Activated CD4-positive, alpha-beta T cell treated with anti-CD3 and anti-CD28 coated beads, Interleukin-2, amount 50 U/mL, for 16 hours (primary cell): ENCODE measurements at regions not wholly inside any gene's neighbourhood (a gene's known extent, or its start where the extent isn't known, plus 50 kb on each side); places are given as distances from the start of the nearest gene placed in this dataset.

Source experiments
- DNase-seq: peaks from one replicate; pipeline ENCODE4 v3.0.0-alpha.2; 2020

DNA sequence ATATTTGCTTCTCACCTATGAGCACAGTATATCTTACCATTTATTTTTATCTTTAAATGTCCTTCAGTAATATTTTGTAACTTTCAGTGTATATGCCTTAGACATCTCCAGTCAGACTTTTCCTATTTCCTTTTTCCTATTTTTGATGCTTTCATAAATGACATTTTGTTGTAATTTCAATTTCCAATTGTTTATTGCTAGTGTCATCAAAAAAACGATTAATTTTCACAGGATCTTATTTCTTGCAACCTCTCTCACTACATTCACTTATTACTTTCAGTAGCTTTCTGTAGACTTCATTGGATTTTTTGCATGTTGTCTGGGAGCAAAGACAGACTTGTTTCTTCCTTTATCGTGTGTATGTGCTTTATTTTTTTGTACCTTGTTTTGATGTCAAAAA, 602.4 kb downstream of the AJAP1 start:
- no peak for DNase-seq

DNA sequence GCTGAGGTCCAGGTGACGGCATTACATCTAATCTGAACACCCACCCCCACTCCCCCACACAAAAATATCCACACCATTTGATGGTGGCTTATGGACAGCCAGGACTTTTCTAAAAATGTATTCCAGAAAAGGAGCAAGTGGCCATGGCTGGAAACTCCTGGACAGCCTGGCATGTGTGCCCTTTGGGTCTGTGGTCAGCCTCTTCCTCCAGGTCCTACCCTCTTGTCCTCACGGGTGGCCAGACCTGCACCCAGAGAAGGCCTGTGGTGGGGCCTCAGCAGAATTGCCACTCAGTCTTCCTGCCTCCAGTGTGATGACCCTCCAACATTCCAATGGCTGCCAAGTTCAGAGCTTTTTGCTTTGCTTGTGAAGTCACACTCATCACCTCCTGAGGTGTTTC, 600.6 kb downstream of the AJAP1 start:
- no peak for DNase-seq

DNA sequence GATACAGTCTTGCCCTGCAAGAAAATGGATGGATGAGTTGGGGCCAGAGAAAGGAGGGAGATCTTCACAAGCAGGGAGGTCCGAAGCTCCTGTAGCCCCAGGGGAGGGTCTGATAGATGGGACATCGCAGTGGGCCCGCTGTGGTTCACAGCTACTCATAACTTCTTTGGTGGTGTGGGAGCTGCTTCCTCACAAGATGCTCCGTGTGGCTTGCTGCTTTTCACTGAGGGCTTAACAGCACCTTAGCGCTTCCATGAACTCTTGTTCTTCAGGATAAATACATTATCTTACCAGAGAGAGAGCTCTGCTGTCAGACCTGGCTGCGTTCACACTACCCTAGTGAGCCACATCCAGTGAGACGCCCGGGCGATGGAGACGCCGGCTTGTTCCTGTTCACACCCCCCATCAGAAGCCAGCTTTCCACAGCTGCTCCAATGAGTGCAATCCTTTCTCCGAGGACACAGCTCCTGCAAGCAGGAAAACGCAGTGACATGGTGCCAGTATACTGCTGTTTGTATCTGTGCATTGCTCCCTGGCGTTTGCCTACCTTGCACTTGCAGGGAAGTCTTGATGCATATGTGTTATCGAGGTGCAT, 599.8 kb downstream of the AJAP1 start:
- no peak for DNase-seq

DNA sequence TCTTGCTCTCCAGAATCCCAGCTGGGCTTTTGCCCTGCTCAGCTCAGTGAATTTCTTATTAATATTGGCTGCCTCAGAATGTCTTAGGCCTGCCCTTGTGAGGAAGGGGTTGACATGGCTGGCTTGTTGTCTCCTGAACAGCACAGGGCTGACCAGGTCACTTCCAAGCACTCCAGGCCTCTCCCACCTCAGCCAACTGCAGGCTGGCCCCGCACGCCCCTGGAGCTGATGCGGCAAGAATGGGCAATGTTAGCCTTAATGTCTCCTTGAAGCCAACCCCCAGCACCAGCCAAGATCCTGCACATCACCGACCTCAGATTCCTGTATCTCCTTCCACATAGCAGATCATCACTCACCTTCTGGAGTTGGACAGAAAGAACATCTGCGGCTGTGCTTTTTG, 598.6 kb downstream of the AJAP1 start:
- no peak for DNase-seq

DNA sequence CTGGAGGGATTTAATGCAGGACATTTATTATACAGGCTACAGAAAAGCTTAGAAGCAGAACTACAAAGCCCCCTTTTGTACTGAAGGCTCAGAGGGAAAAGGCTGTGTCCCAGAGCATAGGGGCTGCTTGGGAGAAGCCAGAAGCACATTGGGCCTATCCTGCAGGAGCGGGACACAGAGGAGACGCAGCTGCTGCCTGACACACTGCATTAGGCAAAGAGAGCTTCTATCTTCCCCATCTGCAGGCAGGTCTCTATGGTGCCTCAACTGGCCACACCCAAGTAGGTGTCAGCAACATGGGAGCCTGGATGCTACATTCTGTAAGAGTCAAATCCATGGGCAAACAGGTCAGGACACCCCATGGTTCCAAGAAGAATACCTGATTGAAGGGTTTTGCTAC, 595.9 kb downstream of the AJAP1 start:
- no peak for DNase-seq

DNA sequence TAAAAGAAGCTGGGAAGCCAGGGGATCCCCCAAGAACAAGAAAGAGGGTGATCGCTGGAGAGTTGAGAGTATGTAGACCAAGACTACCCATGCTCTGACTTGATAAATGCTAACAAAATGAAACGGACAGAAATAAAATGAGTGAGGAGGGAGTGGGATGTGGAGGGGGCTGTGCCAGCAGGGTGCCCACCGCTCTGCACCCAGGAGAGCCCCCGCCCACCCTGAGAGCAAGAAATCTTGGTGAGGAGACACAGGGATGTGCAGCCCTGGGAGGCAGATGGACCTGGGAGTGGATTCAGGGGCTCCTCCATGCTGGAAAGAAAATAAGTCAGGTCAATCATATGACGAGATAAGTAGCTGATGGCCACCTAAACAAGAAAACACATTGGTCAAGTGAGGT, 590.9 kb downstream of the AJAP1 start:
- no peak for DNase-seq

DNA sequence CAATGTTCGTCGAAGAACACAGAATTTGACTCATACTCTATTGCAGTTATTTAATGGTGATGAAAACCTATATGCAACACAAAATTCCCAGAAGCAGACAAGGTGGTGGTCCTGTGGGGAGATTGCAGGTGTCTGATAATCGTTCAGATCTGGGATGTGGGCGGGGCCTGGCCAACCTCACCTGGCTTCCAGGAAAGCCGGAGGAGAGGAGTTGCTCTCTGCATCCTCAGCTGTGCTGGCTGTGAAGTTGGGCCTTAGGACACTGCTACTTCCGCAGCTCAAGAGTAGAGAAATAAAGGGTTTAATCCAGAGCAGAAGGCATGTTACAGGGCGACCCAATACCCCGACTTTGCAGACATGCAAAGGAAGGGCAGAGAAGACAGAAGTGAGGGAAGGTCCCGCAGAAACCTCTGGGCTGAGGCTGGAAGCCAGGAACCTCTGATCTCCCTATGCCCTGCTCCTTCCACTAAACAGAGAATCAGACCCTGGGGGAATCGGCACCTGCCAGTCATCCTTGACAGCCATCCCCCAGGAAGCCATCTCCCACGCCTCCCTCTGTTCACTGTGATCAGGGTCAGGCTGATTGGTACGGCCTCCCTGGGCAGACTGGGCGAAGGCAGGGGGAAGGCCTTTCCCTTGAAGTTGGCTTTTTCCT, 590.3 kb downstream of the AJAP1 start:
- no peak for DNase-seq

DNA sequence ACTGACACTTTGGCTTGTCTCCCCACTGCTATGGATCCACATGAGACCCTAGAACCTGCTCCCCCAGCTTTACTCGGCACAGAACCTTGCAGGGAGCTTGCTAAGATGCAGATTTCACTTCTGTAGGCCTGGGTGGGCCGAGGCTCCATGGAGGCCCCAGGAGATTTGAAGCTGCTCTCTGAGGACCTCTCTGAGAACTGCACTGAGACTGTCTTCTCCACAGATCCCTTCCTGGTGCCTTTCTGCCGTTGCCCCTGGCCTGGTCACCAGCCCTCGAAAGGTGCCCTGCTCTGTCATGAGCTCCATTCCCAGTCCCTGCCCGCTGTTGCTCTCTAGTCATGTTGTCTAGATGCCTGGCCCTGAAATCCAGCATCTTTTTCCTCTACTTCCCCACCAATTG, 588.4 kb downstream of the AJAP1 start:
- no peak for DNase-seq

DNA sequence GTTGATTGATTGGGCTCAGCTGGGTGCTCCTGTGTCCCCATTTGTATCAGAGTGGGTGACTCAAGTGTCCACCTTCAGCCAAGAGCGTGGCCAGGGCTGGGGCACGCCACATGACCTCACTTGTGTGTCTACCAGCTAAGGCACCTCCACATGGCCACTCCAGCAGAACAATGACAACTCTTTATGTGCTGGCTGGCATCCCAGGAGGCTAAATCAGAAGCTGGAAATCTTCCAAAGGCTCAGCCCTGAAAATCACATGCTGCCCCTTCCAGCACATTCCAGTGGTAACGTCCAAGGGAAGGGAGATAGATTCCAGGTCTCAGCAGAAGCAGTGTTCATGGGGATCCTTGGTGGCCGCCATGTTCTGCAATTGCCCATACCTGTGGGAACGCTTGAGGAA, 585.5 kb downstream of the AJAP1 start:
- no peak for DNase-seq

DNA sequence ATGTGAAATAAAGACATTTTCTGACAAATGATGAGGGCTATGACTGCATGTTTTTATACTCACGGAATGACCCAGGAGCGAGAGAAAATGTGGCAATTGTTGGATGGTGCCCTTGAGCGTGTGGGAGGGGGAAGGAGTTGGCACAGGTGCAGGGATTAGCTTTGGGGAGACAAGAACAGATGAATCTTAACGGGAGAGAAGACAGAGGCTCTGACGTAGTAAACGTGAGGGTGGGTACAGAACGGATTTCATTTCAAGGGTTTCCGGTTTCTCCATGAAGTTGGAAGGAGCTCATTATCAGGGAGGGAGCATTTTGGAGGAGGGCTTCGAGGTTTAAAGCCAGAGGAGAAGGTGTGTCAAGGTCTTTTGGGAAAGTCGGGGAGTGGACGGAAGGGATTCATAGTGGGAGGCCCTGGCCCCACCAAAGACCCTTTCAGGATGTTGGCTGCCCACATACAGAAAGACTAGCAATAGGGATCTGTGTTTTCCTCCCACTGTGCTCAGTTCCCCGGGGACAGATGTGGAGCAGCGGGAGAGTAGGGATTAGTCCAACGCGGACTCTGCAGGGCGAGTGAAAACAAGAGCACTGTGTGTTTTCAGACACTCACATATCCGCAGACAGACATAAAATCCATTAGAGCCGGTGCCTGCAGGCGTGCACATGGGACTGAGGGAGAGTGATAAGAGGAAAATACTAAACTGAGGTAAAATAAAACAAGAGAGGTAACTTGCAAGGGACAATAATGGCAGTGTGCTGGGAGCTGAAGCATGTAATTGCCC, 584.1 kb downstream of the AJAP1 start:
- no peak for DNase-seq

DNA sequence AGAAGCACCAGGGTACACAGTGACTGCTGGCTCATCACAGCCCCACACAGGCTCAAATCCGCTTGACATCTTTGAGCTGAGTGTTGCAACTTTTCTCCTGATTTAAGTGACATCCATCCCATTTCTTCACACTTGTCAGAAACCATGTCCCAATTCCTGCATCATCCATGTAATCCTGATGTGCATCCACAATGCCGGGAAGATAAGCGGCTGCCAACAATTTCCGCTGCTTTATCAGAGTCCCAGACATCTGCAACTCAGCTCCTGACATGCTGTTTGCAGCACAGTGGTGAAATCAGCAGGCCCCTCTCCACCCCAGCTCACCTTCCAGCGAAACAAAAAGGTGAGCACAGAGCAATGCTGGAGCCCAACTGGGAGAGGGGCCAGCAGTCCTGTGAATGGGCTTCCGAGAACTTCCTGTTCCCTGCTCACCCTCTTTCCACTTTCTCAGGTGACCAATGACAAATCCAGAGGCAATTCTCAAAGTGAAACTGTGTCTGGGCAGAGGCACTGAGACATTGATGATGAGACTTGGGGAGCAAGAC, 581.0 kb downstream of the AJAP1 start:
- DNase-seq = no peak

DNA sequence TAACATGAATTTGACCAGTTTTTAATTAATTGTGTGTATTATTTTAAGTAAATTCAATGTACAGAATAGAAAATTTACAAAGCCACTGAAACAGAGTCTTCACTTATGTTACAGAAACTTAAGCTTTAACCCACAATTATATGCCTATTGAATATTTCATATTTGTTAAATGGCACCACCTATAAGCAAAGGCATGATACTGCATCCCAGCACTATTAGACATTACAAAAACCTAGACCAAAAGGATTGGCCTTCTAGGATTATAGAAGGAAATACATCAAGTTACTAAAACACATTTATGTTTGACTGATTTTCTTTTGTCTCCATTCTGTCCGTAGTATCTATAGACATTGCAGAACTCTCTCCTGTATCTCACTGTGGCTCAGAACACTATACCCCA, 578.1 kb downstream of the AJAP1 start:
- DNase-seq = no peak

DNA sequence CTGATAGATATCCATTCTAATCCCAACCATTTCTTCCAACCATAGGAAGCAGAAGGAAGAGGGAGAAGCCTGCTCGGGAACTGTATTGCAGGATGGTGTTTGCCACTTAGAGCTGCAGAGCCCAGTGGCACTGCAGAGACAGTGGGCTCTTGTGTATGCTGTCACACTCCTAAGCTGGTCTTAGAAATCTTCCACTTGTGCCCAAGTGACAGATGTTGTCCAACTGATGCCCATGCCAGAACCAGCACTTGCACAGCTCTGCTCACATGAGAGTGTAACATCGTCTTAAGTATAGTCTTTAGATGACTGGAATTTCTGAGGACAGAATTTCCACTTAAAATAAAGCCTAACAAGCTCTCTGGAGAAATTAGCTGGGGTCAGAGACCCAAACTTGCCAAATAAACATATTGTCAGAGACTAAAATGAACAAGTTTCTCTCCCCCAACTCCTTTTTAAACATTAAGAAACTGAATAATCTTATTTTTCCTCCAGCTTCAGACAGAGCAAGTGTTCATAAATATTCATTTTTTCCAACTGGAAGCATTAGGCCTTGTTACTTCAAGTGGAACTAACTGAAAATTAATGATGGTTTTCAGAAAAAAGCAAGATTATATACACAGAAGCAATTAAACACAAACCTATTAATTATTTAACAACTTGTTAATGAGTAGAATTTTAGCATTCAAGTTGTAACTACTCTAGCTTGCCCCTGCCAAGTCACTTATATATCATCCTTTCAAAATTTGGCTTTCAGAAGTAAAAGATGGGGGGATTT, 577.3 kb downstream of the AJAP1 start:
- no peak for DNase-seq

DNA sequence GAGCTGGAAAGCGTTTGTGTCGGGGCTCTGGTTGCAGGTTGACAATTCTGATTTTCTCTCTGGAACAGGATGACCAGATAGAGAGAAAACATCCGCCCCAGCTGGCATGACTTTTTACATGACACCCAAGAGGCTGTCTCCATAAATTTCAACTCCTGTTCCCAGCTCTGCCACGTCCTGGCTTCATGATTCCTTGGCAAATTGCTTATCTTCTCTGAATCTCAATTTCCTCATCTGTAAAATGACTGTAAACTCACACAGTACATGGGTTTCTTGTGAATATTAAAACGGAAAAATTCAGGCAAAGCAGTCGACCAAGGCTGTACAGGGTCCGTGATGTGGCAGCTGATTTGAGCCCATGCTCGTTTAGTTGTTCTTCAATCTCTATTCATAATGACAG, 572.7 kb downstream of the AJAP1 start:
- no peak for DNase-seq

DNA sequence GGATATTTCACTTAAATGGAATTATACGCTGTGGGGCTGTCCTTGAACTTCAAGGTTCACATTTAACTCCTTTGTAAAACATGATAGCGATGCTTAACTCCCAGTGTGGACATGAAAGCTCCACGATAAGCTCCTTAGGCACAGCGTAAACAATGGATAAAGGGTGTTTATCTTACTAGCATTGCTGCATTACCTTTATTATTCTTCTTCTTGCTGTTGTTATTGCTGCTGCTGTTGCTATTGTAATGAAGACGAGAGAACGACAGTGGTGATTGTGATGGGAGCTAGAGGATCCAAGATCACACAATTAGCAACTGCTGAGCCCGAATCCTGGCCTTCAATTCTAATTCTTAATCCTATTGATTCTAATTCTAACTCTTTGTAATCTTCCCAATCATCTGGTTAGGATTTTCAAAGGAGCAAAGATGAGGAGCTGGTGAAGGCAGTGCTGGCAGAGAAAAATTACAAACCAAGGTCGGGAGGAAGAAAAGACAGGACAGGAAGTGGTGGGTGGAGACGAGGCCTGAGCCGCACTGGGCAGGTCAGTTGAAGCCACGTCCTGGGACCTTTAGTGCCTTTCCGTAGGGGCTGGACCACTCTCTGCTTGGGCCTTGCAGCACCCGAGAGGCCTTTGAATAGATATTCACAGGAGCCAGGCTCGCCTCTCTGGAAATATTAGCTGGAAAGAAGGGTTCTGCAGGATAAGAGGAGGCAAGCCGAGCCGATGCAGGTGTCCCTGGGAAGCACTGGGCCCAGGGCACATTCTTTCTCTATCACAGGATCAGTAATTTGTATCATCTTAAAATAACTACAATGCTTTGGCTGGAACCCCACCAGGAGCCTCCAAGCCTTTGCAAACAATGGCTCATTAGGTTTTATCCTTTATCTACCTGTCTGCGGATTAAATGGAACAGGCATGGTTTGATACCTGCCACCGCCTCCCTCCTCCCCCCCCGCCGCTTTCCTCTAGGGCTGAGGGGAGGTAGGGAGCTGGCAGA, 571.6 kb downstream of the AJAP1 start:
- DNase-seq = no peak

DNA sequence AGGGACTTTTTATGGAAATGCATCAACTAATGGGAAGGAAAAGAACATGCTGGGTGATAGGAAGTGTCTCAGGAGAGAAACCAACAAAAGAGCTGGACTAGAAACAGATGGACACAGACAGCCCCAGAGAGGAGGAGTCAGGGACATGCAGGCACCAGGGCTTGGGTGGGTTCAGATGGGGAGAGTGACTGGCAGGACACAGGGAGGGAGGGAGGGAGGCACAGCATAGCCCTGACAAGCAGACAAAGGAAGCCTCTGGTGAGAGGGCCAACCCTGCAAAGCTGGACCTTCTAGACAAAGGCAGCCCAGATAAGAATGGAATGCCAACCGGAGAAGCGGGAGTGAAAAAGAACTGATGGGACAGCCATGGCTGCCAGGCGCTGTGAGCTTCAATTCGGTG, 568.8 kb downstream of the AJAP1 start:
- no peak for DNase-seq

DNA sequence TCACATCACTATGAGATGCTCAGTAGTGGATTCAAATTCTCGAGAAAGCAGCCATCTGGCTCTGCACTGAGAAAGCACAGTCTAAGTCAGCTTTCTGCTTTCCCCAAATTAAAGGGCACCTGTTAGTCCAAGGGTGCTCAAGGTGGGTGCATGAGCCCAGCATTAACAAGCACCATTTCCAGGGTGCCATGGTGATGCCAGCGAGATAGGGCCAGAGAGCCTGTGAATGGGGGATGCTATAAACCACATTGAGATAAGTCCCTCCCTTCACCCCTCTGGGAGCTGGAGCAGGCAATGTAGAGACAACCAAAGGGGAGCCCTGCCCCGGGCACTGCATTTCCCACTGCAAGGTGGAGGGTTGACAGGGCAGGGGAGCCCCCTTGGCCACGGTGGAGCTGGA, 568.2 kb downstream of the AJAP1 start:
- DNase-seq = no peak

DNA sequence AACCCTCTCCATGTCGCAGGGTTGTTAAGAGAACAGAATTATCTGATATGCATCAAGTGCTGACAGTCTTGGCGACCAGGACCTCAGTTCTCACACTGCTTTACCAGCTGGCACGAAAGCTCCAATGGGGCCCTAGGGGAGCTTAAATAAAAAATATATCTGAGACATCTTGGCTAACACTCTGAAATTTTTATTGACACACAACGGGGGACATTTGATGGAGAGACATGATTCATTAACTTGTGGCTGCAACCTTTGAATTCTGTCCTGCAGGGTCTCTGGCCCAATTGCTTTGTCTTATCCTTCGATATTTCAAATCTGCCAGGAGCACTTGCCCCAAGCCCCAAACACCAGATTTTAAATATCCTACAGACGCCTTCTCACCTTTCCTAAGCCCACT, 567.0 kb downstream of the AJAP1 start:
- no peak for DNase-seq

DNA sequence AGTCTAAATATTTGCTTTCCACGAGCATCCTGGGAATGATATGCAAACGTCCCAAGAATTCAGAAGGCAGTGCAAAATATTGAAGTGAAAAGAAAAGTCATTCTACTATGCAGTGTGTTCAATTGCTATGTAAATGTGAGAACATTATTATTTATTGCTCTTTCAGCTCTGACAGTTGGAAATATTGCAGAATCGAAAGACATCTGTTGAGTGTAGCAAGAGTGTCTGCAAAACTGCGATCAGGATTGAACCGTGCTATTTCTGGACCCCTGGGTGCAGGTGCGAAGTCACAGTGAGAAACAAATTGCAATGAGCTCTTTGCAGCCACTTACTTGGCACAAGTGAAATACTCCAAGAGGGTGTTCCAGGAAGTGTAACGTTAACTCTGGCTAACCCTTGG, 566.4 kb downstream of the AJAP1 start:
- no peak for DNase-seq

DNA sequence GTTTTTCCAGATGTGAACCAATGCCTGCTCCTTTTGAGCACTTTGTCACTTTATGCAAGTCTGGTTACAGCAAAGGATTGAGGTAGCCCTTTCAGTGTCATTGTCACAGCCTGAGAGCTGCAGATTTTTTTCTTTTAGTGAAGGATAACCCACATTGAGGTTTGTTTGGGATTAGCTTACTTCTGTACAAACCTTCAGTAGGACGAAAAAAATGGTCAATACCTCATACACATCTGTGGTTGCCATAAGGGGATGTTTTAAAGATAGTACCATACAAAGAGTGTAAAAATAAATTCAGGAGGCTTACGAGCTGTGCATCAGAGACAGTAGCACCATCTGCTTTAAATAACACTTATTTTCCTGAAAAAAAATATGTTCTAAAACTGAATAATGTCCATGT, 566.0 kb downstream of the AJAP1 start:
- DNase-seq = no peak

DNA sequence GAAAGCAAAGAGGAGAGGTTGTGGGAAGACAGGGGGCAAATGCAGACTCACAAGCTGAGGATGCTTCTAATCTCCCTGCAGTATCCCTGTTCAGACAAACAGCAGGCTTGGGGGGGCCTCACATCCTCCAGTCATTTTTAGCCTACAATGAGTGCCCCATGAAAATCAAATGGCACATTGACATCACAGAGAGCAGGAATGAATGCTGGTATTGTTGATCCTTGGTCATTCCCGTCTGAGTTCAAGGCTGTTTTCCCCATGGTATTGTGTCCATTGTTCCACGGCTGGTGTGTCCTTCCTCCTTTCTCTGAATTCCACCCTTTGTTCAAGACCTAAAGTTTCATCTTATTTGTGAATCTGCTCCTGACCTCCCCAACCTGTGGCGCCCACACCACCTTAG, 545.6 kb downstream of the AJAP1 start:
- DNase-seq = no peak

DNA sequence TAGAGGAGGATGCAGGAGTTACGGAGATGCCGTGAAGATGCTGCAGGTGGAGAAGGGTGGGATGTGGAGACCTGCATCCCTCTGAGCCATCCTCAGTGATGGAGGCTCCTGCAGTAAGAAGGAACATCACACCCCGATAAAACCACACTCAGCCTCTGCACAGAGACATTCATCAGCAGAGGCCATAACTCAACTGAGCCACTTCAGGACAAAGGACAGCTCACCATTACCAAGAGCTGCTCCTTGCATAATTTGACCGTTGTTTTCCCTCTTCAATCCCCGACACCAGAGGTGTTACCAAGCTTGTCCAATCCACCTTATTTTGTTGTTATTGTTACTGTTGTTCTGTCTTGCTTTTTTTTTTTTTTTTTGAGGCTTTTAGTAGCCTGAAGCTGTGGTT, 543.9 kb downstream of the AJAP1 start:
- no peak for DNase-seq
